HG03066 (cell line): ENCODE measurements at regions not wholly inside any gene's neighbourhood (a gene's known extent, or its start where the extent isn't known, plus 50 kb on each side); places are given as distances from the start of the nearest gene placed in this dataset.
"Not testable (repeated sequence)": the region's sequence is repeated elsewhere in the genome, so short reads cannot be mapped to it uniquely, and the experiment has no call there.

ENCODE experiments used
- ATAC-seq: cut with Tn5 transposase; IDR thresholded peaks from one replicate; pipeline ENCODE4 v1.9.1; 2021; ENCODE audit warnings: low read depth; ENCODE audit not compliant: unreplicated experiment

DNA sequence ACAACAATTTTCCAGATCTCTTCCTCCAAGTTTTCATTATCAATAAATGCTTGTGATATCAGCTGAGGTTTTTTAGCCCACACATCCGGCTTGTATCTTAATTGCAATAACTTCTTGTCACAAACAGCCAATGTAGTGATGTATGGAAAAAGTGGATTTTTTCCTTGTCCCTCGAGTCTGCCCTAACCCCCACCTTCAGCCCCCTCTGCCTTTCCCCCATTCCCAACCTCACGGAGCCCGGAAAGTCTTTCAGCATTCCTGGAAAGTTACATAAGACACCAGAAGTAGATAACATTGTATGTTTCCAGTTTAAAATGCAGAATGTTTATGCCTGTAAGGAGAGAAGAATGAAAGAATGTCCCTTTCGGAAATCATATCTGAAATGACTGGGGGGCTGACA, 179.2 kb upstream of the PHACTR1 start:
- no peak for ATAC-seq

DNA sequence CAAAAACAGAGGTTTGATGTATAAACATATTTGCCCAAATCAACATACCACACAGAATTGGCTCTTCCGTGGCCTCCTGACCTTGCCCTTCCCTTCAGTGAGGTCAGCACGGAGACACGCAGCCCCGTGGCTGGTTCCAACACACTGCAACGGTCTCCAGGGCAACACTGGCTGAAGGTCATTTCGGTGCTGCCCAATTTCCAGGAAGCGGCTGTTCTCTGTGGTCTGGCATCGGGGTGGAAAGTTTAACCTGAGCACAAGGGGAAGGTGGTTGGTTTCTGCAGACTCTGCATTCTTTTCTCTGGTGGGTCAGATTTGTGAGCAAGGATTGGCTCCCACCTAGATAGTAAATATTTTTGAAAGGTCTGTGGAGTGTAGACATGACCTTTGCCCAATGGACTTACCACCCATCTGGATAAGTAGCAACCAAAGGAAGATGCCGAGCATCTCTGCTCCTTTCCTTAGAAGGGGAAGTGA, 177.6 kb upstream of the PHACTR1 start:
- no peak for ATAC-seq

DNA sequence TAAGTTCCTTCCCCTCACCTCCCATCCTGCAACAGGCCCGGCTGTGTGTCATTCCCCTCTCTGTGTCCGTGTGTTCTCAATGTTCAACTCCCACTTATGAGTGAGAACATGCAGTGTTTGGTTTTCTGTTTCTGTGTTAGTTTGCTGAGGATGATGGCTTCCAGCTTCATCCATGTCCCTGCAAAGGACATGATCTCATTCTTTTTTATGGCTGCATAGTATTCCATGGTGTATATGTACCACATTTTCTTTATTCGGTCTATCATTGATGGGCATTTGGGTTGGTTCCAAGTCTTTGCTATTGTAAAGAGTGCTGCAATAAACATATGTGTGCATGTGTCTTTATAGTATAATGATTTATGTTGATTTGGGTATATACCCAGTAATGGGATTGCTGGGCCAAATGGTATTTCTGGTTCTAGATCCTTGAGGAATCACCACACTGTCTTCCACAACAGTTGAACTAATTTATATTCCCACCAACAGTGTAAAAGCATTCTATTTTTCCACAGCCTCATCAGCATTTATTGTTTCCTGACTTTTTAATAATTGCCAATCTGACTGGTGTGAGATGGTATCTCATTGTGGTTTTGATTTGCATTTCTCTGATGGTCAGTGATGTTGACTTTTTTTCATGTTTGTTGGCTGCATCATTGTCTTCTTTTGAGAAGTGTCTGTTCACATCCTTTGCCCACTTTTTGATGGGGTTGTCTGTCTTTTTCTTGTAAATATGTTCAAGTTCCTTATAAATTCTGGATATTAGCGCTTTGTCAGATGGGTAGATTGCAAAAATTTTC, 174.1 kb upstream of the PHACTR1 start:
- ATAC-seq, result not testable (repeated sequence)

DNA sequence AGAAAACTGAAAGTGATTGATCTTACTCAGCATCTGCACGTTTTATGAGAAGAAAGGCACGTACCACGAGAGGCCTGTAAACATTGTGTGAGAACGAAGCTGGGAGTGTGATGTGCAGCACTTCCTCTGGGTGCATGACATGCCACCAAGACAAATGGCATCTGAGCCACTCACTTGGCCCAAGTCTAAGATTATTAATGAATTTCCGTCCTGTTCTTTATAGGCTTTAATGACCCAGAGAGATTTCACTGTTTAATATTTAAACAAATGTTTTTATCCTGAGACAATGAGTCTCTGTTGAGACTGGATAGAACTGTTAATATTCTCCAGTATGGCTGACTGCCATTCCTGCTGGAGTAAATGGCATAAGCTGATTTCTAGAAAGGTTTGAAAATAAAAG, 172.6 kb upstream of the PHACTR1 start:
- no peak for ATAC-seq

DNA sequence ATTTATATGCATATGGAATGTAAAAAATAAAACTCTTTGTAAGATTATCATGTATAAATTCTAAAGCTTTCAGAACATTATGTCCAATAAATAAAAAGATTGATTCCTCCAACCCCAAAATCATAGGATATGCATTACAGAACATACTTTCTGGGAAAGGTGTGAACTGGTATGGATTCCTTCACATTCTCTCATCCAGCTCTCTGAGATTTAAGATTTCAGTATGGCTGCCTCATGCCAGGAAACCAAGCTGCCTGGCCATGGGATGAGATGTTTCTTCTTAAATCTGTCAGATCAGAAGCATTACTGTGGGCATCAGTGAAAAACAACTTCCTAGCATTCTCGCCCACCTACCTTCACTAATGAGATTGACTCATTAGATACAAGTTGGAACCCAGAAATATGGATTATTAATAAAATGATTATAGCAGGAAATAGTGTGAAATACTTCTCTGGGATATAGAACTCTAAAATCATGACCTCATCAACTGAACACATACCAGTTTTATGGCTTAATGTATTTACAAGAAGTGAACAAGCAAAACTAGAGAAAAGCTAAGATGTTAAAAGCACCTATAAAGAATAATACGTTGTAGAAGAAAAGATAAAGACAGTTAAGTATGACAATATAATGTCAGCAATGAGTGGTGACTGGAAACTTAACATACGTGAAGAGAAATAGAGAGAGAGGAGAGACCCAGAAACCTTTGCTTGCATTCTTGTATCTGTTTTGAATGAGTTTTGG, 171.6 kb upstream of the PHACTR1 start:
- ATAC-seq, result no peak

DNA sequence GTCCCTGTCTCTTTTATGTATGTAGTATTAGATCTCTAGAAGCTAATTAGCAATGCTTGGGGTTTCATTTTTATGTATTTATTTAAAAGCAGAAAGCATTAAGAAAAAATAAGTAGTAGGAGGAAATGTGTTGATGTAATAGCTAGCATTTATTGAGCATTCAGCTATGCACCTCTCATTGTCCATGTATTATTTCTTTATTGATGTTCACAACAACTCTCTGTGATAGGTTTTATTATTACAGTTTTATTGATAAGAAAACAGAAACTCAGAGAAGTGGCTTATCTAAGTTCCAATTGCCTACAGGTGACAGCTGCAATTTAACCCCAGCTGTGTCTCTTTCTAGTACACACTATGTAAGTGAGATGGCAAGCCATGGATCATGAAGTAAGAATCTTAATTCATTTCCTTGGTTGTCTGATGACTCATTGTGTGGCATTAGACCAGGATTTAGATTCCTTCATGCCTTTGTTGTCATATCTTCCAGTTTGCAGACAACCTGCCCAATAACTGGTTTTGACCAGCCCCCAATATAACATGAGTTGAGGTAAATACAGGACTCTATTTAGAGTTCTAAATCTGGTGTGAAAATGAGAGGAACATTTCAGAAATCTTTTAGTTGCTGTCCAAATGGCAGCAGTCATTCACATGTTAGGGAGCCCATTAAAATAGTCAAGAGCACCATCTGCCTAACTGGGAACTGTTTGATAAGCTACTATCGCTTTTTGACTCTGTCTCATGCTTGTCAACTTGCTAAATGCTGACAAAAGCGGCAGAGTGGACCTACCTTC, 170.8 kb upstream of the PHACTR1 start:
- no peak for ATAC-seq

DNA sequence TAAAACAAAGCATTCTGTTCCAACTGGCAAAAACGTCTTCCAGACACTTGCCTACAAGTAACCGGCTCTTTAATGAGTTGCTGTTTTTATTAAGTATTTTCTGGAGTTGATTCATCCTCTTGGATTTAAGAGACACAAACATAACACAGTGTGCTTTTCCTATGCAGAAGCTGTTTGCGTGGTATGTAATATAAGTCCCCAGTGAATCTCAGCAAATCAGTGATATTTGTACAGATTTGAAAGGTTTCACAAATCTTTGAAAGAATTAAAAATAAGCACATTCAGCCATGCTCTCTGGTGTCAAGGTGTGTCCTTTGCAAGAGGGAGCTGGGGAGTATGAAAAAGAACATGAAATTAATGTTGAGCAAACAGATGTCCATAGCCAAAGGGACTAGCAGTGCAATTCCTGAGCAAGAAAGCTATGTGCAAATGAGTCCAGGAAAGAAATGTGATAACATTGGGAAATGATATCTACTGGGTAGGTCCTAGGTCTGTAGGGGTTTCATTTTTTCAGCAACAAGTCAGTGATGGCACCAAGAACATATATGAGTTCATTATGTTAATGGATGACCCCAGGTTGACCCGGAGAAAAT, 170.1 kb upstream of the PHACTR1 start:
- no peak for ATAC-seq

DNA sequence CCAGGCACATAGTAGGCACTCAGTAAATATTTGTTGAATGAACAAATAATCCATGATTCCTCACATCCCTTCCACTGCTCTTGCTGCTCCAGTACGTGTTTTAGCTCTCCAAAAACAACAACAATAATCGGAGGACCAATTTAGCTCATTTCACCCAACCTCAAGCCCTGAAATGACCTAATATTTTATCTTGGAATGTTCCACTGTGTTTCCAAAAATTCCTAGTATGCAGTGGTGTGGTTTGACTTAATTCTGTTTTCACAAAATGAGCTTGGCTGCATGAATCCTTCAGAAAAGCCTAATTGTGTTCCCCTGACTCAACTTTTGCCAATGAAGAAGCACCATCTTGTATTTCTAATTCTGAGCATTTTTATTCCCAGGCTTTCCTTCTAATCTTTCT, 168.0 kb upstream of the PHACTR1 start:
- no peak for ATAC-seq

DNA sequence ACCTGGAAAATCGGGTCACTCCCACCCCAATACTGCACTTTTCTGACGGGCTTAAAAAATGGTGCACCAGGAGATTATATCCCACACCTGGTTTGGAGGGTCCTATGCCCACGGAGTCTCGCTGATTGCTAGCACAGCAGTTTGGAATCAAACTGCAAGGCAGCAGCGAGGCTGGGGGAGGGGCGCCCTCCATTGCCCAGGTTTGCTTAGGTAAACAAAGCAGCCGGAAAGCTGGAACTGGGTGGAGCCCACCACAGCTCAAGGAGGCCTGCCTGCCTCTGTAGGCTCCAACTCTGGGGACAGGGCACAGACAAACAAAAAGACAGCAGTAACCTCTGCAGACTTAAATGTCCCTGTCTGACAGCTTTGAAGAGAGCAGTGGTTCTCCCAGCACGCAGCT, 167.1 kb upstream of the PHACTR1 start:
- not testable (repeated sequence) for ATAC-seq

DNA sequence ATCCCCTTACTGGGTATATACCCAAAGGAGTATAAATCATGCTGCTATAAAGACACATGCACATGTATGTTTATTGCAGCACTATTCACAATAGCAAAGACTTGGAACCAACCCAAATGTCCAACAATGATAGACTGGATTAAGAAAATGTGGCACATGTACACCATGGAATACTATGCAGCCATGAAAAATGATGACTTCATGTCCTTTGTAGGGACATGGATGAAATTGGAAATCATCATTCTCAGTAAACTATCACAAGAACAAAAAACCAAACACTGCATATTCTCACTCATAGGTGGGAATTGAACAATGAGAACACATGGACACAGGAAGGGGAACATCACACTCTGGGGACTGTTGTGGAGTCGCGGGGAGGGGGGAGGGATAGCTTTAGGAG, 161.7 kb upstream of the PHACTR1 start:
- not testable (repeated sequence) for ATAC-seq

DNA sequence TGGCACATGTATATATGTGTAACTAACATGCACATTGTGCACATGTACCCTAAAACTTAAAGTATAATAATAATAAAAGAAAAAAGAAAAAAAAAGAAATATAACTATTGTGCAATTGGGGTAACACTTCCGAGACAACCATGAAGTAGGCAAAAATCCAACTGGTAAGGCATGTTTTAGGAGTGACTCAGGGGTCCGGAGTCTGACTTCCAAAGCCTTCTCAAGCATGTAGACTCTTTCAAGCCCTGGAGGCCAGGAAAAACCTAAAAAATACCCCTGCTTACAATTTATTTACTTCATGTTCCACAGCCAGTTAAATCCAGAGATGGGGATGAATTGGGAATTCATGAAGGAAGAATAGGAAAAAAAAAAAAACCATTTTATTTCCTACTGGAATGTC, 161.3 kb upstream of the PHACTR1 start:
- ATAC-seq, result no peak

DNA sequence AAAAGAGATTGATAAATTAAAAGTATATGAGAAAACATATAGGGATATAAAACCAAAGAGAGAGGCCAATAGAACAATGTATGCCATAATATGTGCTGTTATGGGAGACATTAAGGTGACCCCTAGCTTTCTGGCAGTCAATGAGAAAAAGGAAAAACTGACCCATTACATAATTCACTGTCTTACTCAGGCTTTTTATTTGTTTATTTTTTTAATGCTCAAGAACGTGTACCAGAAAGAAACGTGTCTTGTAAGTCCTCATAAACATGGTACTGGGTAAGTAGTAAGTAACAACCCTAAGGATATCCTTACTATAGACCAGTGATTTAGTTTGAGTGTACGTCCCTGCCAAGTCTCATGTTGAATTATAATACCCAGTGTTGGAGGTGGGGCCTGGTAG, 160.8 kb upstream of the PHACTR1 start:
- no peak for ATAC-seq

DNA sequence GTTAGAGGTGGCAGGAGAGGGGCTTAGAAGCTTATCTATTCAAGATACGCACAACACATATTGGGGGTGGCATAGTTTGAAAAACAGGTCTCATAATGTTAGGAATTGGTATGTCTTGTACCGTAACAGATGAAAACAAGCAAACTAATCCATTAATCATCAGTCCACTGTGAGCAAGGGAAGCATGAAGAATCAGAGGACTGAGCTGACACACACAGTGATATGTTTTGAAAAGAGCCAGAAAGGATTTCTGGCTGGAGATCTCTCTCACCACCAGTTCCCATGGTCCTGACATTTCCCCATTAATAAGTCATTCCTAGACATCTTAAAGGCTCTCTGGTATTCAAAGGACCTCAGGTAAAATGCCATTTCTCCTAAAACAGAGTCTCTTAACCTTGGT, 158.8 kb upstream of the PHACTR1 start:
- ATAC-seq, result no peak

DNA sequence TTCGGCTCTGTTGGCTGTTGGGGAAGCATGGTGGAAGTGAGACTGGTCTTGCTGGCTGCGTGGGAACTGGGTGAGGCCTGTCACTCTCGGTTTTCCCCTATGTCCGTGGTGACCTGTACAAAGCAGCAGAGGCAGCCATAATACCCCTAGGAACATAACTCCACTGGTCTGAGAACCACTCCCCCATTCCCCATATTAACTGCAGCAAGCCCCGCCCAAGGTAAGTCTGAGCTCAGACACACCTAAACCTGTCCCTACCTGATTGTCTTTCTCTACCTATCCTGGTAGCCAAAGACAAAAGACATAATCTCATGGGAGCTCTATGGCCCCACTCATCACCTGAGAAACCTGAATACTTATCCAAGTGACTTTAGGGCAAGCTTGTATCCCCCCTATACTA, 156.3 kb upstream of the PHACTR1 start:
- no peak for ATAC-seq

DNA sequence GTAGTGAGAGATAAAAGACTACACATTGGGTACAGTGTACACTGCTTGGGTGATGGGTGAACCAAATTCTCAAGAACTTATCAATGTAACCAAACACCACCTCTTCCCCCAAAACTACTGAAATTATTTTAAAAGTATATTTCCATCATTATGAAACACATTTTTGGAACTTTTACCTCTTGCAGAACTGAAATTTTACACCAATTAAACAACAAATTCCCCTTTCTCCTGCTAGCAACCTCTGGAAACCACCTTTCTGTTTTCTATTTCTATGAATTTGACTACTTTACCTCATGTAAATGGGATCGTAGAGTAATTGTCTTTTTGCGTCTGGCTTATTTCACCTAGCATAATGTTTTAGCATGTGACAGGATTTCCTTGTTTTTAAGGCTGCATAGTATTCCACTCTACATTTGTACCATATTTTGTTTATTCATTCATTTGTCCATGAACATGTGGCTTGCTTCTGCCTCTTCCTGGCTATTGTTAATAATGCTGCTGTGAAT, 149.9 kb upstream of the PHACTR1 start:
- ATAC-seq, result no peak

DNA sequence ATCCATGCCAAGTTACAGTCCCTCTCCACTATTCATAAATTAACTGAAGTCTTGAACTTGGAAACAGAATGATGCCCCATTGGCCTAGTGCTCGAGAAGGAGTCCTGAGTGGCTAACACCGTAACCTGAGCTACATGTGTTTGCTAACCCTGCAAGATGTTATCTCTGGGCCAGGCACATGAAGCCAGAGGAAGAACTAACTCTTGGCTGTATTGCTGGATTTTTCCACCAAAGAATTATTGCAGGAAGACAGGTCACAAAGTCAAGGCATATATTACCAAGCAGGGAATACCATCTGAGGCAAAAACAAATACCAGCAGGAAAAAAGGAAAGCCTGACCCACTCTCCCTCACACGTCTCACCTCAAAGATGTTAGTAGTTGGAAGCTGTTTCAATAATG, 148.9 kb upstream of the PHACTR1 start:
- ATAC-seq, result no peak

DNA sequence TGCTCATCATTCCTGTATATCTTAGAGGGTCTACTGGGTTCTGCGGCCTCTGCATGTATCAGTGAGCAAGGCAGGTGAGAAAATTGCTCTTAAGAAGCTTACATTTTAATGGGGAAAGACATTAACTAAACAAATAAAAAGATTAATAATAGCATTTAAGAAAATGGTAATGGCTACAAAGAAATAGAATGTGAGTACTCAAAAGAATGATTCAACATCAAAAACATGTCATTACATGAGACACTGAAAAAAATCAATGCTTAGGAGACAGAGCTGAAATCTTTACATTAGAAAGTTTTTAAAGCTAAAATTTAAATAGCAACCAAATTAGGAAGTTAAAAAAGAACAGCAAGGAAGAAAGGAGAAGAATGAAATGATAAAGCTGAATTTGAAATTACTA, 146.9 kb upstream of the PHACTR1 start:
- no peak for ATAC-seq

DNA sequence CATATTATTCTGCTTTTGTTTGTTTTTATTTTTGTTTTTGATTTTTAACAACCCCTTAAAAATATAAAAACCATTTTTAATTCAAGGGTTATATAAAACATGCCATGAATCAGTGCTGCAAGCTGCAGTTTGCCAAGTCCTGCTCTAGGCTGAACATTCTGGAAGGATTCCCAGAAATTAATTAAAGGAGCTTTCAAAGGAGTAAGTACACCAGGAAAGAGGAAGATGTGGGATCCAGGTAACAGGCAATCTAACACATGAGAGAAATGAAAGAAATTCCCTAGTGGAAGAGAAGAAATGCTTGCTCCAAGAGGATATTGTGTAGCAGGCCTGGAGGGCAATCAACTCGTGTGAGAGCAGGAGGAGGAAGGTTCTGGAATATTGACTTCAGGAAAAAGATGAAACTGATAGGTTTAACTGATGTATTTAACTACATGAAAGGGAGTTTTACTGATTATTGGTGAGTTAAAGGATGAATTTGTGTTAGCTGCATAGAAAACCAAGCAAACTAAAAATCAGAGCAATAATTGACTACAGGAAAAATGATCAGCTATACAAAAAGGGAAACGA, 146.0 kb upstream of the PHACTR1 start:
- no peak for ATAC-seq

DNA sequence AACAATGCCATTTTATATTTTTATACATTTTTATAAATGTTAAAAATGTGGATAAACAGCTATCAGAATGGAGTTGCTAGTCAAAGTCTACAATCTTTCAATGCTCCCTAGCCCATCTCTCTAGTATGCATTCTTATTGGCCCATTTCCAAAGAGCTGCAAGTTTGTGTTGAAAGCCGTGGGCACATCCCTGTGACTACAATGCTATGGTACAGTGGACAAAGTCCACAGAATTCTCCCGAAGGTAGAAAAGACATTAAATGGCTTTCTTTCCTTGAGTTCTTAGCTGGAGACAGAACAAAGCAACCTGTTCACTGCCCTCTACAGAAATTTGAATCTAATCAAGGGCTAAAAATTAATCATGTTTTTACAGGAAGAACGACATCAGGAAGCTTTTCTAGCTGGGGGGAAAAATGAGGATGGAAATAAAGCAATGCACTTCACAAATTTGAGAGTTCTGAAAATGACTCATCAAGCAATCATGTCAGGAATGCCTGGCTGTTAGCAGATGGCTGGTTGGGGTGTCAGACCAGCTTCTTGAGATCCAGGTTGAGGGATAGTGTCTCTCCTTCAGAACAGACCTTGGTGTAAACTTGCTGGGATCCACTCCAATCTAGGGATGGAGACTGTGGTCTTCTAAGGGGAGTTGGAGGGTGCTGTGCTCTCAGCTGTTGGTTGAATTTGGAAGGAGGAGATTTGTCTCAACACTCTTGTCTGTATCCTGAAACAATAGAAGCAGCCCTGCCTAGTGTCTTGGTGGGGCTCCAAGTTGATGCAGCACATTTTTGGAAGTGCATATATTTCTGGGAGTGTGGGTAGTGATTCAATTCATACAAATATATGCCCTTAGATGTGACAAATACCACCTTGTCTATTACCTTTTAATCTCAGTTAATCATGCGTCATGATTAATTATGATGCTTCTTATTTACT, 143.4 kb upstream of the PHACTR1 start:
- ATAC-seq, result no peak
